Stimulated activated CD4-positive, alpha-beta T cell treated with anti-CD3 and anti-CD28 coated beads, Interleukin-1b, Interleukin-23, amount 100 ng/mL, for 1 hour (primary cell): ENCODE measurements at regions not wholly inside any gene's neighbourhood (a gene's known extent, or its start where the extent isn't known, plus 50 kb on each side); places are given as distances from the start of the nearest gene placed in this dataset.

Experiments used
- DNase-seq, 2 donors: peaks; one replicate each; pipeline ENCODE4 v3.0.0-alpha.2; 2020; ENCODE audit warnings: low read depth in 2 of 2

GRCh38 chr1:172980971-172981370 lies 69.8 kb downstream of the TNFSF18 start:
- no peak for DNase-seq
